WI38 (cell line): ENCODE measurements at regions not wholly inside any gene's neighbourhood (a gene's known extent, or its start where the extent isn't known, plus 50 kb on each side); places are given as distances from the start of the nearest gene placed in this dataset.

Experiments
- H3K4me3 ChIP-seq: 2 replicates; pipeline ENCODE4 v1.5.1; 2011; ENCODE audit warnings: low read depth, mild to moderate bottlenecking, control low read depth, low read length
- CTCF ChIP-seq: IDR thresholded peaks from 2 replicates; pipeline ENCODE4 v1.5.1; 2012; ENCODE audit warnings: low read depth, mild to moderate bottlenecking, control low read depth, low read length

- no peak for TF ChIP-seq CTCF
- H3K4me3 ChIP-seq: no peak overlapping the region
These were observed 132.8 kb downstream of the RBFOX3 start for GRCh38 chr17:79478051-79478461.

GRCh38 chr17:79476074-79476652, 134.7 kb downstream of the RBFOX3 start:
- H3K4me3 ChIP-seq: no peak overlapping the region
- no peak for TF ChIP-seq CTCF

GRCh38 chr17:79473876-79474440, 136.9 kb downstream of the RBFOX3 start:
- TF ChIP-seq CTCF: no peak
- H3K4me3 ChIP-seq: no peak overlapping the region

GRCh38 chr17:79473111-79473875, 137.6 kb downstream of the RBFOX3 start:
- TF ChIP-seq CTCF: no peak
- no peak overlapping the region for H3K4me3 ChIP-seq

- TF ChIP-seq CTCF: no peak
- no peak overlapping the region for H3K4me3 ChIP-seq
These were observed 140.1 kb downstream of the RBFOX3 start for GRCh38 chr17:79470754-79471153.

GRCh38 chr17:79469646-79470045, 141.2 kb downstream of the RBFOX3 start:
- no peak for TF ChIP-seq CTCF
- no peak overlapping the region for H3K4me3 ChIP-seq
